Body of pancreas (tissue), 4 donors: ENCODE measurements at regions not wholly inside any gene's neighbourhood (a gene's known extent, or its start where the extent isn't known, plus 50 kb on each side); places are given as distances from the start of the nearest gene placed in this dataset.

Source experiments
- CTCF ChIP-seq, 7 experiments: fragments of 450-650 bp in 4 of 7; fragments of 200-600 bp in 3 of 7; sonication (generic) in 3 of 7; IDR thresholded peaks; one replicate each; pipeline ENCODE4 v1.5.1; 2016 to 2019; ENCODE audit warnings: antibody characterized with exemption in 7 of 7
- POLR2A ChIP-seq, 3 donors: fragments of 450-650 bp; IDR thresholded peaks; one replicate each; pipeline ENCODE4 v1.6.1; 2016; ENCODE audit warnings: antibody characterized with exemption in 3 of 3, mild to moderate bottlenecking in 2 of 3

DNA sequence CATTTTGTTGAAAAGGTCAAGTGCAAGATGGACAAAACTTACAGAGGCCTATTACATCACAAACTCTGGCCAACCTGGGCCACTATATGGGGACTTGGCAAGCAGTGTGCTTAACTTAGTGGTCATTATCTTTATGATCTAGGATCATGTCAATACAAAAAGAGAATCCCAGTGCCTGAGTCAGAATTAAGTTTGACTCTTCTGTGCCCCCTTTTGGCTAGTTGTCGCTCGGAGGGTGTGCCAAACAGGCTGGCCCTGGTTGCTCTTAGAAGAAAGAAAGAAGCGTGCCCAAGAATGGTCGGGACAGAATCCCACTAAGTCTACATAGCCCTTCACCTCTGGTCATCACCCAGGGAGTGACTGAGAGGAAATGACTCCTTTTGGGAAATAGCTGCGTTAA is 100.1 kb downstream of the EIF4E start:
- TF ChIP-seq CTCF (IDR thresholded peaks at IDR 0.05): no peak
- no peak for TF ChIP-seq POLR2A (IDR thresholded peaks at IDR 0.05)
